ENCODE measurements at regions not wholly inside any gene's neighbourhood (a gene's known extent, or its start where the extent isn't known, plus 50 kb on each side); places are given as distances from the start of the nearest gene placed in this dataset.

- no peak for TF ChIP-seq CTCF (conservative IDR thresholded peaks at IDR 0.05; ENCODE audit: low read length)
- no peak for TF ChIP-seq EZH2phosphoT487 (IDR thresholded peaks at IDR 0.05; ENCODE audit: borderline replicate concordance, low read depth, low read length)
These were observed 1473.7 kb downstream of the AACS start for GRCh38 chr12:126538888-126539287.
